Peyer's patch (tissue), 4 donors: ENCODE measurements at regions not wholly inside any gene's neighbourhood (a gene's known extent, or its start where the extent isn't known, plus 50 kb on each side); places are given as distances from the start of the nearest gene placed in this dataset.

ENCODE experiments used
- DNase-seq, 3 donors: peaks; one replicate each; pipeline ENCODE4 v3.0.0-alpha.2; 2017 to 2019
- H3K27ac ChIP-seq, 4 donors: fragments of 200-600 bp; sonication (generic); one replicate each; pipeline ENCODE4 v1.5.1; 2016 to 2019
- H3K27me3 ChIP-seq, 2 donors: fragments of 200-600 bp; sonication (generic); one replicate each; pipeline ENCODE4 v1.5.1; 2019
- H3K36me3 ChIP-seq, 3 donors: fragments of 200-600 bp; sonication (generic); one replicate each; pipeline ENCODE4 v1.5.1; 2016 to 2019
- H3K4me1 ChIP-seq, 4 donors: fragments of 200-600 bp; sonication (generic); one replicate each; pipeline ENCODE4 v1.5.1; 2016 to 2019
- H3K4me3 ChIP-seq, 4 donors: fragments of 200-600 bp; sonication (generic); 1 replicate in 3 of 4; 2 replicates in 1 of 4; pipeline ENCODE4 v1.5.1; 2016 to 2019; ENCODE audit warnings: mild to moderate bottlenecking in 1 of 4
- H3K9me3 ChIP-seq, 4 donors: fragments of 200-600 bp; sonication (generic); one replicate each; pipeline ENCODE4 v1.5.1; 2016 to 2019; ENCODE audit warnings: mild to moderate bottlenecking in 1 of 4
- CTCF ChIP-seq, 6 experiments: fragments of 450-650 bp in 4 of 6; fragments of 200-600 bp in 2 of 6; sonication (generic) in 1 of 6; IDR thresholded peaks; one replicate each; pipeline ENCODE4 v1.5.1; 2017 to 2019; ENCODE audit warnings: antibody characterized with exemption in 6 of 6, mild to moderate bottlenecking in 3 of 6, moderate library complexity in 1 of 6
- POLR2A ChIP-seq, 2 donors: fragments of 450-650 bp; IDR thresholded peaks; one replicate each; pipeline ENCODE4 v1.5.1; 2017; ENCODE audit warnings: antibody characterized with exemption in 2 of 2, mild to moderate bottlenecking in 2 of 2, moderate library complexity in 2 of 2

DNA sequence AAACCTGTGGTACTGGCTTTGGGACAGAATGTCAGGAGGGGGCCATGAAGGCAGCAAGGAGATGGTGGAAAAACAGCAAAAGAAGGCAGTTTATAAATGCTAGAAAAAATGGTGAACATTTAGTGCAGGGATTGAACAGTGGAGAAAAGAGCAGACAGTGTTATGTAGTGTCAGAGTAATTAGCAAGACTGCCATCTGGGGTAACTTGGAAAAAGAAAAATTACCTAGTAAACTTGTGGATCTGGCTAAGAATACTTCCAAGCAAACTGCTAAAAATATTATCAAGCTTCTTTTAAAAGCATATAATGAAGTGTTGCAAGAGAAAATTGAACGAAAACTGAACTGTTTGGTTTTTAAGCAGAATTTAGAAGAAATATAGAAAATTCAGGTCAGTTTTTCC is 267.8 kb downstream of the INSIG2 start:
- Histone ChIP-seq H3K4me1 (no peaks in the 10 kb centered on the region), H3K27me3 (no peaks in the 10 kb centered on the region), H3K9me3 (no peaks in the 10 kb centered on the region), H3K4me3 (no peak overlapping the region), H3K36me3 (no peaks in the 10 kb centered on the region), H3K27ac (no peak overlapping the region)
- TF ChIP-seq CTCF (IDR thresholded peaks at IDR 0.05) (no peak), POLR2A (IDR thresholded peaks at IDR 0.05) (no peak)
- no peak for DNase-seq

DNA sequence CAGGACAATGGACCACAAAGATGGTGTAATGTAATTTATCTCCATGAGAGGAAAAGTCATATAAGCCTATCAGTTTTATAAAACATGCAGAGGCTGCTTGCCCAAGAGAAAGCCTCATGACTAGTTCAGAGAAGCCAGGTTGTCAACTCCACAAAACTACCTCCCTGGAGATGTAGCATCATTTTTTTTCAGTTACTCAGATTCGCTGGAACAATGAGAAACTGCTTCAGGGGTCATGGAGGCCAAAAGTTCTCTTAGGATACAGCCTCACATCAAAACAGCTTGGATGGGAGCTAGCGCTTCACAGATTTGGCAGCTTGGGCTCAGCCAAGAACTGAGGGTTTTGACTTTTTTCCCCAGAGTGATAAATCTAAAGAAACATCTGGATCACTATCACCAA is 263.5 kb downstream of the INSIG2 start:
- TF ChIP-seq POLR2A (IDR thresholded peaks at IDR 0.05) (no peak), CTCF (IDR thresholded peaks at IDR 0.05) (no peak)
- Histone ChIP-seq H3K27me3 (no peaks in the 10 kb centered on the region), H3K4me3 (no peak overlapping the region), H3K36me3 (no peaks in the 10 kb centered on the region), H3K27ac (no peak overlapping the region), H3K4me1 (no peaks in the 10 kb centered on the region), H3K9me3 (no peaks in the 10 kb centered on the region)
- no peak for DNase-seq

- DNase-seq = no peak
- H3K27me3 ChIP-seq = no peaks in the 10 kb centered on the region
- TF ChIP-seq POLR2A (IDR thresholded peaks at IDR 0.05) (no peak), CTCF (IDR thresholded peaks at IDR 0.05) (no peak)
- H3K4me3 ChIP-seq = no peak overlapping the region
- no peaks in the 10 kb centered on the region for H3K4me1 ChIP-seq
- no peak overlapping the region for H3K27ac ChIP-seq
- no peaks in the 10 kb centered on the region for H3K9me3 ChIP-seq
- H3K36me3 ChIP-seq = no peaks in the 10 kb centered on the region
These were observed 262.4 kb downstream of the INSIG2 start for GRCh38 chr2:118350621-118351020.

DNA sequence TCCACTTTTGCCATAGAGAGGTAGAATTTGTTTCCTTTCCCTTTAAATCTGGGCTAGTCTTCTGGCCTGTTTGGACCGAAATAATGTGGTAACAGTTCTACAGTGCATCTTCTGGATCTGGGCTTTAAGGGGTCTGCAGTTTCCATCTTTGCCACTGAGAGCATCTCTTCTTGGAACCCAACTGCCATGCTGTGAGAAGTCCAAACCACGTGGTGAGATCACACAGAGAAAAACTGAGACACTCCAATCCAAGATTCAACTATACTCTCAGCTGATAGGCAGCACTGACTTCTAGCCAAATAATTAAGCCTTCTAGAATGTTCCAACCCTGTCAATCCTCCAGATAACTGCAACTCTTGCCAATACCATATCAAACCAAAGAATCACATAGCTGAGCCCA is 261.1 kb downstream of the INSIG2 start:
- Histone ChIP-seq H3K4me3 (no peak overlapping the region), H3K4me1 (no peaks in the 10 kb centered on the region), H3K27me3 (no peaks in the 10 kb centered on the region), H3K36me3 (no peaks in the 10 kb centered on the region), H3K27ac (no peak overlapping the region), H3K9me3 (no peaks in the 10 kb centered on the region)
- TF ChIP-seq CTCF (IDR thresholded peaks at IDR 0.05) (no peak), POLR2A (IDR thresholded peaks at IDR 0.05) (no peak)
- no peak for DNase-seq

DNA sequence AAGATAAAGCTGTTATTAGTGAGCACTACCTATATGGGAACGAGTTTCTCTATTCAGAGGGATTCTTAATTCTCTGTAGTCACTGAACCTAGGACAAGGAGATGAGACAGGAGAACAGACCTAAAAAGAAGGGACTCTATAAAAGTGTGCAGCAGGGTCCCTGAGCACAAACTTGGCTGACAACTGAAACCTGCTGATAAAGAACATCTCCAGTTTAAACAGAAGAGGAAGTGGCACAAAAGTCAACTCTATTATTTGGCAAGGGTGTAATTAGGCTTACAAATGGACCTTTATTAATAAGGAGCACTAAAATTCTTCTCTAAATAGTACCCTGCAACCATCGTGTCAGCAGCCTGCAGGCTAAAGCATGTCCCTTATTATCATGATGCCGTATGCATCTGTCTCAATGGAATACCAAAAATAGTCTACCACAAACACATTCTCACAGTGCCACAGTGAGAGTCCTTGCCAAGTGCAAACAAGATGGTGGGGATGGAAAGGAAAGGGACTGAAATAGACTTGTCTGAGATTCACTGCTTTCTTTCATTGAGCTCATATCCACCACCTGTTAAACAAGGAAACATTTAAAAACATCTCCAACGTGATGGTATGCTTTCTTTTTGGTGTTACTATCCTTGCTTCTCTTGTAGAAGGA is 260.2 kb downstream of the INSIG2 start:
- Histone ChIP-seq H3K9me3 (no peaks in the 10 kb centered on the region), H3K27ac (no peak overlapping the region), H3K36me3 (no peaks in the 10 kb centered on the region), H3K27me3 (no peaks in the 10 kb centered on the region), H3K4me1 (no peaks in the 10 kb centered on the region), H3K4me3 (no peak overlapping the region)
- no peak for DNase-seq
- TF ChIP-seq CTCF (IDR thresholded peaks at IDR 0.05) (no peak), POLR2A (IDR thresholded peaks at IDR 0.05) (no peak)

GRCh38 chr2:118345465-118345864 is 257.2 kb downstream of the INSIG2 start:
- no peak for DNase-seq
- H3K27me3 ChIP-seq = no peaks in the 10 kb centered on the region
- no peaks in the 10 kb centered on the region for H3K9me3 ChIP-seq
- no peak overlapping the region for H3K27ac ChIP-seq
- no peak overlapping the region for H3K4me3 ChIP-seq
- H3K4me1 ChIP-seq = no peaks in the 10 kb centered on the region
- H3K36me3 ChIP-seq = no peaks in the 10 kb centered on the region
- TF ChIP-seq POLR2A (IDR thresholded peaks at IDR 0.05) (no peak), CTCF (IDR thresholded peaks at IDR 0.05) (no peak)
